Panc1 (cell line): ENCODE measurements at regions not wholly inside any gene's neighbourhood (a gene's known extent, or its start where the extent isn't known, plus 50 kb on each side); places are given as distances from the start of the nearest gene placed in this dataset.

ENCODE experiments used
- ATAC-seq: fragments of 200-7000 bp; cut with Tn5 transposase; 2 replicates; pipeline ENCODE4 v1.9.1; 2020; ENCODE audit warnings: mild to moderate bottlenecking, moderate library complexity
- BruUV-seq: library from RNA; stranded (reverse); fragments of 400-500 nt; replicated peaks from 2 replicates; lab custom pipeline; 2021; lab: Mats Ljungman, UMichigan
- CTCF ChIA-PET: fragments of 300-600 bp; sonication (Branson Sonifier 250); formaldehyde crosslinking; loops from one replicate; lab custom pipeline; 2022; ENCODE audit warnings: antibody characterized with exemption; lab: Charles Lee
- POLR2A ChIA-PET: fragments of 300-600 bp; sonication (Branson Sonifier 250); formaldehyde crosslinking; loops from one replicate; lab custom pipeline; 2022; ENCODE audit warnings: antibody characterized with exemption; lab: Charles Lee
- DNase-seq: peaks from one replicate; pipeline ENCODE4 v3.0.0-alpha.2; 2010; ENCODE audit warnings: low read depth, low spot score
- H3K27ac ChIP-seq: 2 replicates; pipeline ENCODE4 v1.5.1; 2011; ENCODE audit warnings: mild to moderate bottlenecking, low read length, inconsistent platforms
- H3K27me3 ChIP-seq: fragments of 200-500 bp; sonication (Bioruptor generic); 2 replicates; pipeline ENCODE4 v1.6.0; 2014; ENCODE audit warnings: low read length, inconsistent platforms; ENCODE audit not compliant: control insufficient read depth, insufficient read depth
- H3K36me3 ChIP-seq: fragments of 200-500 bp; sonication (Bioruptor generic); 2 replicates; pipeline ENCODE4 v1.5.1; 2014; ENCODE audit warnings: inconsistent platforms, mild to moderate bottlenecking, low read length, moderate library complexity; ENCODE audit not compliant: control insufficient read depth, insufficient read depth
- H3K4me1 ChIP-seq: 2 replicates; pipeline ENCODE4 v1.5.1; 2011; ENCODE audit warnings: inconsistent platforms, mild to moderate bottlenecking, low read length, moderate library complexity; ENCODE audit not compliant: control insufficient read depth, insufficient read depth
- H3K4me3 ChIP-seq, 2 experiments: 2 replicates each; pipeline ENCODE4 v1.5.1; 2011 to 2012; ENCODE audit warnings: low read depth in 2 of 2, low read length in 2 of 2, mild to moderate bottlenecking in 2 of 2, inconsistent platforms in 1 of 2, moderate library complexity in 1 of 2
- H3K9me3 ChIP-seq: fragments of 200-500 bp; sonication (Bioruptor generic); 2 replicates; pipeline ENCODE4 v1.5.1; 2014; ENCODE audit warnings: low read depth, mild to moderate bottlenecking, inconsistent platforms, low read length, moderate library complexity; ENCODE audit not compliant: control insufficient read depth, insufficient read depth
- POLR2AphosphoS5 ChIP-seq: IDR thresholded peaks from 2 replicates; pipeline ENCODE4 v1.6.1; 2012; ENCODE audit warnings: mild to moderate bottlenecking, low read depth, low read length, moderate library complexity
- SIN3A ChIP-seq: IDR thresholded peaks from 2 replicates; pipeline ENCODE4 v1.6.1; 2012; ENCODE audit warnings: low read depth, mild to moderate bottlenecking, low read length, moderate library complexity, borderline replicate concordance; ENCODE audit not compliant: insufficient read depth
- TCF7L2 ChIP-seq: IDR thresholded peaks from 2 replicates; pipeline ENCODE4 v1.6.1; 2011; ENCODE audit warnings: mild to moderate bottlenecking, low read depth, low read length, inconsistent platforms
- in situ Hi-C: cut with HindIII; loops from 2 replicates; pipeline ENCODE4 v1.10.0; 2016; ENCODE audit warnings: low sequenced_read_pairs, low pct_unique_long_range_greater_than_20kb
- intact Hi-C: fragments of 100-400 bp; cut with micrococcal nuclease; formaldehyde crosslinking; loops from one replicate; pipeline ENCODE4 v1.10.0; 2022; ENCODE audit not compliant: unreplicated experiment
- TF ChIP-seq, protein P1 (sequence below): fragments of 450-650 bp; IDR thresholded peaks from 2 replicates; pipeline ENCODE4 v1.5.1; 2017; ENCODE audit warnings: mild to moderate bottlenecking
- TF ChIP-seq, protein P2 (sequence below), 2 experiments: IDR thresholded peaks; 2 replicates each; pipeline ENCODE4 v1.6.1; 2011 to 2012; ENCODE audit warnings: low read depth in 2 of 2, control low read depth in 1 of 2, low read length in 1 of 2, mild to moderate bottlenecking in 1 of 2, moderate library complexity in 1 of 2; ENCODE audit not compliant: insufficient read depth in 1 of 2

DNA sequence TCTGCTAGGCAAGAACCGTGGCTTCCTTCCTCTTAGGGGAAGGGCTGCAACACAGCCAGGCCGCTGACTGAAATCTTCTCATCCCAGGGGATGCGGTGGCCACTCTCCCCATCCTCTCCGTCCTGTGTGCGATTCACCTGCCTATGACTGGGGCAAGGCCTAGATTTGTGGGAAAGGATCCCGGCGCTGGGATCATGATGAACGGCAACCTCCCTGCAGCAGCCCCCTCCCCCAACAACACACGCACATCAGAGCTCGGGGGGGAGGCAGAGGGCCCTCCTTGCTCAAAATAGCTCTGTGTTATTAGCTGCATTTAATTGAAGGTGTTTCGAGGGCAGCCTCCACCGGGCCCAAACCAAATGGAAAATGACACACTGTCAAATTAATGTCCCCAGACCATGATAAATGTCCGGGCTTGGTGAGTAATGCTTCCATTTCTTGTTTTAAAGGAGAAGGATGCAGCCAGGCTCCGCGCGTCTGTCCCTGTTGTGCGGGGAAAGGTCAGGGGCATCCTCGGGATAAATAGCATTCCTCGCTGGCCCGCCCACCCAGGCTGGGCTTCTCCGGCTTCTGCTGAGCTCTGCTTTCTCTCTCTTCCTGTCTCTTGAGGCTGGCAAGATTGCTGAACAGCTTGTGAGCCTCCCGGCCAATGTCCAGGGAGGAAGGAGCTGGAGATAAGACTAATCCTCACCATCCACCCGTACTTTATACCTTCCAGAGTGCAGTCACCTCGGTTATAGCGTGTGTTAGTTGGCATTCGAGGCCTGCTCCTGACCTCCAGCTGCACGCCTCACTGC, 56.4 kb upstream of the TLE3 start:
- no peak overlapping the region for H3K4me3 ChIP-seq
- DNase-seq (no peak), ATAC-seq (no peak)
- no peaks in the 10 kb centered on the region for H3K27me3 ChIP-seq
- no peak overlapping the region for H3K27ac ChIP-seq
- POLR2A ChIA-PET: no interaction called here
- in situ Hi-C loops: no loop called here
- peaks cover 10% of the 10 kb centered on the region for H3K4me1 ChIP-seq
- BruUV-seq: no TSS peak
- TF ChIP-seq SIN3A: no peak
- TF ChIP-seq, protein P1, sequence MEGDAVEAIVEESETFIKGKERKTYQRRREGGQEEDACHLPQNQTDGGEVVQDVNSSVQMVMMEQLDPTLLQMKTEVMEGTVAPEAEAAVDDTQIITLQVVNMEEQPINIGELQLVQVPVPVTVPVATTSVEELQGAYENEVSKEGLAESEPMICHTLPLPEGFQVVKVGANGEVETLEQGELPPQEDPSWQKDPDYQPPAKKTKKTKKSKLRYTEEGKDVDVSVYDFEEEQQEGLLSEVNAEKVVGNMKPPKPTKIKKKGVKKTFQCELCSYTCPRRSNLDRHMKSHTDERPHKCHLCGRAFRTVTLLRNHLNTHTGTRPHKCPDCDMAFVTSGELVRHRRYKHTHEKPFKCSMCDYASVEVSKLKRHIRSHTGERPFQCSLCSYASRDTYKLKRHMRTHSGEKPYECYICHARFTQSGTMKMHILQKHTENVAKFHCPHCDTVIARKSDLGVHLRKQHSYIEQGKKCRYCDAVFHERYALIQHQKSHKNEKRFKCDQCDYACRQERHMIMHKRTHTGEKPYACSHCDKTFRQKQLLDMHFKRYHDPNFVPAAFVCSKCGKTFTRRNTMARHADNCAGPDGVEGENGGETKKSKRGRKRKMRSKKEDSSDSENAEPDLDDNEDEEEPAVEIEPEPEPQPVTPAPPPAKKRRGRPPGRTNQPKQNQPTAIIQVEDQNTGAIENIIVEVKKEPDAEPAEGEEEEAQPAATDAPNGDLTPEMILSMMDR: no peak
- intact Hi-C loops: no loop called here
- H3K9me3 ChIP-seq: no peaks in the 10 kb centered on the region
- H3K36me3 ChIP-seq: no peaks in the 10 kb centered on the region
- CTCF ChIA-PET: interaction anchor here (0.6 kb wide), 1 partner anchor 100 kb away, joined by 3 read pairs; no protein-coding TSS in a partner anchor

- 0 out of 2 replicates have a peak overlapping the region, but pooled peaks have one; percentile 36 for H3K27ac ChIP-seq
- CTCF ChIA-PET: no interaction called here
These were observed 54.4 kb upstream of the TLE3 start for GRCh38 chr15:70152070-70152480.

More at GRCh38 chr15:70152070-70152480, 54.4 kb upstream of the TLE3 start:
- intact Hi-C loops (no loop called here), in situ Hi-C loops (no loop called here)
- Histone ChIP-seq H3K27me3 (no peaks in the 10 kb centered on the region), H3K4me3 (no peak overlapping the region), H3K4me1 (peaks cover 10% of the 10 kb centered on the region), H3K36me3 (no peaks in the 10 kb centered on the region), H3K9me3 (no peaks in the 10 kb centered on the region)
- BruUV-seq: no TSS peak
- TF ChIP-seq, protein P2, sequence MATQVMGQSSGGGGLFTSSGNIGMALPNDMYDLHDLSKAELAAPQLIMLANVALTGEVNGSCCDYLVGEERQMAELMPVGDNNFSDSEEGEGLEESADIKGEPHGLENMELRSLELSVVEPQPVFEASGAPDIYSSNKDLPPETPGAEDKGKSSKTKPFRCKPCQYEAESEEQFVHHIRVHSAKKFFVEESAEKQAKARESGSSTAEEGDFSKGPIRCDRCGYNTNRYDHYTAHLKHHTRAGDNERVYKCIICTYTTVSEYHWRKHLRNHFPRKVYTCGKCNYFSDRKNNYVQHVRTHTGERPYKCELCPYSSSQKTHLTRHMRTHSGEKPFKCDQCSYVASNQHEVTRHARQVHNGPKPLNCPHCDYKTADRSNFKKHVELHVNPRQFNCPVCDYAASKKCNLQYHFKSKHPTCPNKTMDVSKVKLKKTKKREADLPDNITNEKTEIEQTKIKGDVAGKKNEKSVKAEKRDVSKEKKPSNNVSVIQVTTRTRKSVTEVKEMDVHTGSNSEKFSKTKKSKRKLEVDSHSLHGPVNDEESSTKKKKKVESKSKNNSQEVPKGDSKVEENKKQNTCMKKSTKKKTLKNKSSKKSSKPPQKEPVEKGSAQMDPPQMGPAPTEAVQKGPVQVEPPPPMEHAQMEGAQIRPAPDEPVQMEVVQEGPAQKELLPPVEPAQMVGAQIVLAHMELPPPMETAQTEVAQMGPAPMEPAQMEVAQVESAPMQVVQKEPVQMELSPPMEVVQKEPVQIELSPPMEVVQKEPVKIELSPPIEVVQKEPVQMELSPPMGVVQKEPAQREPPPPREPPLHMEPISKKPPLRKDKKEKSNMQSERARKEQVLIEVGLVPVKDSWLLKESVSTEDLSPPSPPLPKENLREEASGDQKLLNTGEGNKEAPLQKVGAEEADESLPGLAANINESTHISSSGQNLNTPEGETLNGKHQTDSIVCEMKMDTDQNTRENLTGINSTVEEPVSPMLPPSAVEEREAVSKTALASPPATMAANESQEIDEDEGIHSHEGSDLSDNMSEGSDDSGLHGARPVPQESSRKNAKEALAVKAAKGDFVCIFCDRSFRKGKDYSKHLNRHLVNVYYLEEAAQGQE (IDR thresholded peaks at IDR 0.05; ENCODE audit: insufficient read depth in 1 of 2, low read depth in 2 of 2, low read length in 1 of 2): no peak
- TF ChIP-seq, protein P1: no peak
- no peak for TF ChIP-seq TCF7L2
- no peak for TF ChIP-seq POLR2AphosphoS5
- TF ChIP-seq SIN3A: no peak
- peak; percentile 46 for ATAC-seq
- DNase-seq: no peak
- POLR2A ChIA-PET: interaction anchor here (0.6 to 0.7 kb wide), 2 partner anchors 587 to 1008 kb away, joined by 3 to 4 read pairs; no protein-coding TSS in a partner anchor
